Neural progenitor cell (in vitro differentiated cells): ENCODE measurements at regions not wholly inside any gene's neighbourhood (a gene's known extent, or its start where the extent isn't known, plus 50 kb on each side); places are given as distances from the start of the nearest gene placed in this dataset.

Experiments used
- DNase-seq: peaks from one replicate; pipeline ENCODE4 v3.0.0-alpha.2; 2016; ENCODE audit warnings: low spot score
- H2AFZ ChIP-seq: fragments of 200-600 bp; sonication (generic); replicated peaks from 2 replicates; pipeline ENCODE4 v1.6.1; 2016; ENCODE audit warnings: antibody characterized with exemption
- H3F3A ChIP-seq: fragments of 200-600 bp; sonication (generic); 2 replicates; pipeline ENCODE4 v1.6.1; 2016; ENCODE audit warnings: antibody characterized with exemption, low read depth
- H3K27ac ChIP-seq: fragments of 200-600 bp; sonication (generic); 2 replicates; pipeline ENCODE4 v1.5.1; 2016; ENCODE audit warnings: mild to moderate bottlenecking
- H3K27me3 ChIP-seq: fragments of 200-600 bp; sonication (generic); 2 replicates; pipeline ENCODE4 v1.6.1; 2016; ENCODE audit warnings: mild to moderate bottlenecking, moderate library complexity
- H3K36me3 ChIP-seq: fragments of 200-600 bp; sonication (generic); 2 replicates; pipeline ENCODE4 v1.5.1; 2016
- H3K4me1 ChIP-seq: fragments of 200-600 bp; sonication (generic); 2 replicates; pipeline ENCODE4 v1.6.1; 2016; ENCODE audit warnings: mixed run types
- H3K4me2 ChIP-seq: fragments of 200-600 bp; sonication (generic); 2 replicates; pipeline ENCODE4 v1.6.1; 2016
- H3K4me3 ChIP-seq: fragments of 200-600 bp; sonication (generic); 2 replicates; pipeline ENCODE4 v1.5.1; 2016
- H3K79me2 ChIP-seq: fragments of 200-600 bp; sonication (generic); 2 replicates; pipeline ENCODE4 v1.6.1; 2016; ENCODE audit warnings: low read depth
- H3K9ac ChIP-seq: fragments of 200-600 bp; sonication (generic); 2 replicates; pipeline ENCODE4 v1.6.1; 2016
- H3K9me3 ChIP-seq: fragments of 200-600 bp; sonication (generic); 2 replicates; pipeline ENCODE4 v1.5.1; 2016; ENCODE audit warnings: low read depth
- H4K20me1 ChIP-seq: fragments of 200-600 bp; sonication (generic); 2 replicates; pipeline ENCODE4 v1.6.1; 2016; ENCODE audit warnings: low read depth
- H3K27ac Mint-ChIP-seq: 3 replicates; pipeline ENCODE4 v1.8.0; 2021; ENCODE audit warnings: mixed read lengths
- H3K27me3 Mint-ChIP-seq: 2 replicates; pipeline ENCODE4 v1.8.0; 2022; ENCODE audit warnings: low read depth, mild to moderate bottlenecking, inconsistent platforms, moderate library complexity, mixed read lengths; ENCODE audit not compliant: insufficient read depth
- H3K36me3 Mint-ChIP-seq: 3 replicates; pipeline ENCODE4 v1.8.0; 2021; ENCODE audit warnings: mixed read lengths
- H3K4me1 Mint-ChIP-seq: 3 replicates; pipeline ENCODE4 v1.8.0; 2021; ENCODE audit warnings: mixed read lengths
- H3K4me3 Mint-ChIP-seq: 3 replicates; pipeline ENCODE4 v1.8.0; 2021; ENCODE audit warnings: mild to moderate bottlenecking, moderate library complexity, mixed read lengths
- H3K9me3 Mint-ChIP-seq: 3 replicates; pipeline ENCODE4 v1.8.0; 2020; ENCODE audit warnings: mixed read lengths
- EZH2 ChIP-seq: fragments of 200-600 bp; sonication (generic); IDR thresholded peaks from 2 replicates; pipeline ENCODE4 v1.6.1; 2017; ENCODE audit warnings: antibody characterized with exemption, mild to moderate bottlenecking, moderate library complexity
- EZH2phosphoT487 ChIP-seq: fragments of 200-600 bp; sonication (generic); IDR thresholded peaks from 2 replicates; pipeline ENCODE4 v1.6.1; 2017; ENCODE audit warnings: antibody characterized with exemption
- TF ChIP-seq, protein P1 (sequence below): fragments of 200-600 bp; sonication (generic); IDR thresholded peaks from 2 replicates; pipeline ENCODE4 v1.5.1; 2017; ENCODE audit warnings: antibody characterized with exemption, mild to moderate bottlenecking

DNA sequence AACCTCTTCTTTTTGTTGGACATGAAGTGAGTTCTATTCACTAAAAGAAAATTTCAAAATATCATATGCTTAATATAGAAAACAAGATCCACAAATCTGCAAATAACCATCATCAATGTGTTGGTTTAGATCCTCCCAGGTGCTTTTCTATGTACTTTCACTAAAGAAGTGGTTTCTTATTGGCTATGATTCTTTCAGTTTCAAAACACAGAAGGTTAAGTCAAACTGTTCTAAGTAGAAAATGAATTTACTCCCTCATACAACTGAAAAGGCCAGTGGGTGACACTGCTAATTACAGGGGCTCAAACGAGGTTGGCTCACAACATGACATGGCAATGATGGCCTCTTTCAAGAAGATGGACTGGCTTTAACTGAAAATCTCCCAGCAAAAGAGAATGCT, 111.7 kb downstream of the GALR1 start:
- no peaks in the 10 kb centered on the region for H3K4me1 ChIP-seq
- no peak overlapping the region for H3K27ac Mint-ChIP-seq
- no peak overlapping the region for H3K4me3 ChIP-seq
- H3K36me3 ChIP-seq, result no peaks in the 10 kb centered on the region
- no peak overlapping the region for H3K27ac ChIP-seq
- peaks cover 9% of the 10 kb centered on the region for H3K9me3 Mint-ChIP-seq
- H3K9ac ChIP-seq, result no peak overlapping the region
- H3K4me1 Mint-ChIP-seq, result no peaks in the 10 kb centered on the region
- no peaks in the 10 kb centered on the region for H3K27me3 ChIP-seq
- H3K9me3 ChIP-seq, result peaks cover 5% of the 10 kb centered on the region
- no peak overlapping the region for H2AFZ ChIP-seq
- H3K36me3 Mint-ChIP-seq, result no peaks in the 10 kb centered on the region
- no peak overlapping the region for H3K4me2 ChIP-seq
- H3K27me3 Mint-ChIP-seq, result peaks cover 6% of the 10 kb centered on the region
- no peaks in the 10 kb centered on the region for H4K20me1 ChIP-seq
- no peaks in the 10 kb centered on the region for H3F3A ChIP-seq
- H3K4me3 Mint-ChIP-seq, result no peak overlapping the region
- no peaks in the 10 kb centered on the region for H3K79me2 ChIP-seq
- TF ChIP-seq EZH2phosphoT487 (no peak), EZH2 (no peak)
- TF ChIP-seq, protein P1, sequence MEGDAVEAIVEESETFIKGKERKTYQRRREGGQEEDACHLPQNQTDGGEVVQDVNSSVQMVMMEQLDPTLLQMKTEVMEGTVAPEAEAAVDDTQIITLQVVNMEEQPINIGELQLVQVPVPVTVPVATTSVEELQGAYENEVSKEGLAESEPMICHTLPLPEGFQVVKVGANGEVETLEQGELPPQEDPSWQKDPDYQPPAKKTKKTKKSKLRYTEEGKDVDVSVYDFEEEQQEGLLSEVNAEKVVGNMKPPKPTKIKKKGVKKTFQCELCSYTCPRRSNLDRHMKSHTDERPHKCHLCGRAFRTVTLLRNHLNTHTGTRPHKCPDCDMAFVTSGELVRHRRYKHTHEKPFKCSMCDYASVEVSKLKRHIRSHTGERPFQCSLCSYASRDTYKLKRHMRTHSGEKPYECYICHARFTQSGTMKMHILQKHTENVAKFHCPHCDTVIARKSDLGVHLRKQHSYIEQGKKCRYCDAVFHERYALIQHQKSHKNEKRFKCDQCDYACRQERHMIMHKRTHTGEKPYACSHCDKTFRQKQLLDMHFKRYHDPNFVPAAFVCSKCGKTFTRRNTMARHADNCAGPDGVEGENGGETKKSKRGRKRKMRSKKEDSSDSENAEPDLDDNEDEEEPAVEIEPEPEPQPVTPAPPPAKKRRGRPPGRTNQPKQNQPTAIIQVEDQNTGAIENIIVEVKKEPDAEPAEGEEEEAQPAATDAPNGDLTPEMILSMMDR, result no peak
- no peak for DNase-seq

DNA sequence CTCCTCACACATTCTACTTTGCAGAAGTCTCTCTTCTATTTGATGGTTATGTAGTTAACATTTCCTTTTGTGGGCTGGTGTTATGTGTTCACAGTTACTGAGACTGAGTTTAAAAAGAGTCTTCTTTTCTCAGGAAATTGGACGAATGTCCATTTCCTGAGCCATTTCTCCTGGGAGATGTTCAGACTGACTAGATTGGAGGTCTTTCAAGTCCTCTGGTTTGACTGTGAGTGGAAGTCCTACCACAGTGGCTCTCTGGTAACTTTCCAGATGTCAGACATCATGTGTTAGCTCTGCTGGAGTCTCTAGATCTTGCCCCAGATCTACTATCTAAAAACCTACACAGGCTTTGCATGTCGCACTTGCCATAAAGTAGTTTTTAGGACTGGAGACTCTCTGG, 116.0 kb downstream of the GALR1 start:
- Mint-ChIP-seq H3K36me3 (no peaks in the 10 kb centered on the region), H3K27ac (no peak overlapping the region)

DNA sequence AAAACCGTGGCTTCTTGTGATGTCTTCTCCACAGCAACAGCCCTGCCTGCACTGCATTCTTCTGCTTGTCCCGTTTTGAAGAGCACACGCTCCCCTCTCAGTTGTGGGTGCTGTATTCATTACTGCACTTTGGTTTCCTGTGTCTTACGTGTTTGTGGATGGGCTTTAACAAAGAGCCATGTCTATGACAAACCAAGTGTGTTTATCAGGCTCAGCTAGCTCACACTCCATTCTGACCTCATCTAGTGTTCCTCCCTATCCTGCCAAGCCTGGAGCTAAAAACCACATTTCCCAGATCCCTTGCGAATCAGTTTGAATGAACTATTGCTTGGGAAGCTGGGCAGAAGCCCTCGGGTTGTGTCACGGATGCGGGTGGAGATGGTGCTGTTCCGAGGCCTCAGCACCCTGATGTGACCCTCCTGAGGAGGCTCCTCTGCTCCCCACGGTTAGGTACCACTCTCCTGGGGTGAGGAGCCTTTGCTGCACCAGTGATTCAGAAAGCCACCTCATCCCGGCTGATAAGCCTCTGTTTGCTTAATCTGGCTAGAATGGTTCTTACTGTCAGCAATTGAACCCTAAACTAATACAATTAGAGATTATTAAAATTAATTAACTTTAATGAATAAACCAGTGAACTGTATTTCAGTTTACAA, 116.5 kb downstream of the GALR1 start:
- peaks cover 7% of the 10 kb centered on the region for H3K4me1 Mint-ChIP-seq
- Histone ChIP-seq H3K9ac (no peak overlapping the region), H2AFZ (no peak overlapping the region), H3K4me2 (no peak overlapping the region), H3F3A (no peaks in the 10 kb centered on the region), H3K4me1 (no peaks in the 10 kb centered on the region), H3K9me3 (peaks cover 10% of the 10 kb centered on the region), H3K27me3 (no peaks in the 10 kb centered on the region), H4K20me1 (no peaks in the 10 kb centered on the region), H3K4me3 (no peak overlapping the region), H3K79me2 (no peaks in the 10 kb centered on the region), H3K27ac (no peak overlapping the region), H3K36me3 (no peaks in the 10 kb centered on the region)
- TF ChIP-seq EZH2phosphoT487, result no peak
- no peak for TF ChIP-seq EZH2
- TF ChIP-seq, protein P1, result no peak
- peaks cover 5% of the 10 kb centered on the region for H3K27me3 Mint-ChIP-seq
- H3K9me3 Mint-ChIP-seq, result peaks cover 17% of the 10 kb centered on the region
- no peaks in the 10 kb centered on the region for H3K36me3 Mint-ChIP-seq
- no peak overlapping the region for H3K4me3 Mint-ChIP-seq
- no peak overlapping the region for H3K27ac Mint-ChIP-seq
- DNase-seq, result no peak

More for the DNA sequence above, 116.0 kb downstream of the GALR1 start:
- H3K9ac ChIP-seq, result no peak overlapping the region
- no peak overlapping the region for H3K4me3 Mint-ChIP-seq
- H3K9me3 Mint-ChIP-seq, result peaks cover 17% of the 10 kb centered on the region
- H3K27me3 Mint-ChIP-seq, result peaks cover 9% of the 10 kb centered on the region
- no peaks in the 10 kb centered on the region for H3K27me3 ChIP-seq
- H3K4me1 ChIP-seq, result no peaks in the 10 kb centered on the region
- no peaks in the 10 kb centered on the region for H3F3A ChIP-seq
- no peak for TF ChIP-seq EZH2phosphoT487
- TF ChIP-seq EZH2, result no peak
- TF ChIP-seq, protein P1, result no peak
- H3K36me3 ChIP-seq, result no peaks in the 10 kb centered on the region
- H3K4me3 ChIP-seq, result no peak overlapping the region
- no peaks in the 10 kb centered on the region for H4K20me1 ChIP-seq
- no peak overlapping the region for H2AFZ ChIP-seq
- no peak overlapping the region for H3K27ac ChIP-seq
- peaks cover 10% of the 10 kb centered on the region for H3K9me3 ChIP-seq
- peaks cover 7% of the 10 kb centered on the region for H3K4me1 Mint-ChIP-seq
- no peak for DNase-seq
- H3K4me2 ChIP-seq, result no peak overlapping the region
- H3K79me2 ChIP-seq, result no peaks in the 10 kb centered on the region
